Smooth muscle cell (in vitro differentiated cells): ENCODE measurements at regions not wholly inside any gene's neighbourhood (a gene's known extent, or its start where the extent isn't known, plus 50 kb on each side); places are given as distances from the start of the nearest gene placed in this dataset.

Source experiments
- DNase-seq: peaks from one replicate; lab custom pipeline; 2025; ENCODE audit not compliant: unreplicated experiment; lab: John Stamatoyannopoulos, UW
- H2AFZ ChIP-seq: fragments of 200-600 bp; sonication (generic); 2 replicates; pipeline ENCODE4 v1.6.0; 2016; ENCODE audit warnings: antibody characterized with exemption, low read depth, mild to moderate bottlenecking
- H3F3A ChIP-seq: fragments of 200-600 bp; sonication (generic); 2 replicates; pipeline ENCODE4 v1.6.0; 2017; ENCODE audit warnings: antibody characterized with exemption, low read depth
- H3K27ac ChIP-seq: fragments of 200-600 bp; sonication (generic); 2 replicates; pipeline ENCODE4 v1.5.1; 2016; ENCODE audit warnings: low read depth, mild to moderate bottlenecking
- H3K27me3 ChIP-seq: fragments of 200-600 bp; sonication (generic); 2 replicates; pipeline ENCODE4 v1.6.1; 2016; ENCODE audit warnings: low read depth, mild to moderate bottlenecking
- H3K36me3 ChIP-seq: fragments of 200-600 bp; sonication (generic); 2 replicates; pipeline ENCODE4 v1.5.1; 2016; ENCODE audit warnings: low read depth
- H3K4me1 ChIP-seq: fragments of 200-600 bp; sonication (generic); 2 replicates; pipeline ENCODE4 v1.5.1; 2016; ENCODE audit warnings: low read depth
- H3K4me2 ChIP-seq: fragments of 200-600 bp; sonication (generic); 2 replicates; pipeline ENCODE4 v1.6.0; 2016; ENCODE audit warnings: mild to moderate bottlenecking
- H3K4me3 ChIP-seq: fragments of 200-600 bp; sonication (generic); 2 replicates; pipeline ENCODE4 v1.5.1; 2016; ENCODE audit warnings: mild to moderate bottlenecking
- H3K79me2 ChIP-seq: fragments of 200-600 bp; sonication (generic); 2 replicates; pipeline ENCODE4 v1.6.0; 2016; ENCODE audit warnings: low read depth, mild to moderate bottlenecking
- H3K9ac ChIP-seq: fragments of 200-600 bp; sonication (generic); 2 replicates; pipeline ENCODE4 v1.6.0; 2016; ENCODE audit warnings: low read depth
- H3K9me3 ChIP-seq: fragments of 200-600 bp; sonication (generic); replicated peaks from 2 replicates; pipeline ENCODE4 v1.5.1; 2016; ENCODE audit warnings: low read depth
- H4K20me1 ChIP-seq: fragments of 200-600 bp; sonication (generic); 2 replicates; pipeline ENCODE4 v1.6.0; 2016; ENCODE audit warnings: low read depth
- CTCF ChIP-seq: fragments of 200-600 bp; sonication (generic); IDR thresholded peaks from 2 replicates; pipeline ENCODE4 v1.5.1; 2017; ENCODE audit warnings: borderline replicate concordance, mild to moderate bottlenecking, antibody characterized with exemption; ENCODE audit not compliant: insufficient read depth, poor library complexity, severe bottlenecking
- WGBS: methylation state at CpG from one replicate; pipeline ENCODE4 v1.1.7; 2016; ENCODE audit warnings: low lambda C conversion rate; 5-methylcytosine and 5-hydroxymethylcytosine counted together

- no peaks in the 10 kb centered on the region for H3K36me3 ChIP-seq
- H3K9me3 ChIP-seq, result no peaks in the 10 kb centered on the region
- H3K79me2 ChIP-seq, result no peaks in the 10 kb centered on the region
- no peaks in the 10 kb centered on the region for H4K20me1 ChIP-seq
- 97% methylated on average over 3 of the region's 3 CpGs for WGBS
- H3K27me3 ChIP-seq, result no peaks in the 10 kb centered on the region
- TF ChIP-seq CTCF, result no peak
- H3F3A ChIP-seq, result no peaks in the 10 kb centered on the region
- no peak overlapping the region for H2AFZ ChIP-seq
- DNase-seq, result no peak
- H3K4me2 ChIP-seq, result no peak overlapping the region
- no peaks in the 10 kb centered on the region for H3K4me1 ChIP-seq
- H3K27ac ChIP-seq, result no peak overlapping the region
- no peak overlapping the region for H3K9ac ChIP-seq
- no peak overlapping the region for H3K4me3 ChIP-seq
Observed at GRCh38 chr2:53227535-53227934, 540.1 kb upstream of the CHAC2 start.

- H3K27ac ChIP-seq, result no peak overlapping the region
- 94% methylated on average over 3 of the region's 3 CpGs for WGBS
- H3K4me1 ChIP-seq, result no peaks in the 10 kb centered on the region
- no peaks in the 10 kb centered on the region for H3F3A ChIP-seq
- no peak overlapping the region for H2AFZ ChIP-seq
- no peaks in the 10 kb centered on the region for H4K20me1 ChIP-seq
- no peak overlapping the region for H3K9ac ChIP-seq
- no peaks in the 10 kb centered on the region for H3K27me3 ChIP-seq
- no peaks in the 10 kb centered on the region for H3K36me3 ChIP-seq
- no peak overlapping the region for H3K4me2 ChIP-seq
- H3K9me3 ChIP-seq, result no peaks in the 10 kb centered on the region
- H3K79me2 ChIP-seq, result no peaks in the 10 kb centered on the region
- H3K4me3 ChIP-seq, result no peak overlapping the region
- no peak for DNase-seq
- TF ChIP-seq CTCF, result no peak
Observed at GRCh38 chr2:53220969-53221368, 546.6 kb upstream of the CHAC2 start.

GRCh38 chr2:53217250-53217649 lies 550.4 kb upstream of the CHAC2 start:
- no peaks in the 10 kb centered on the region for H3K79me2 ChIP-seq
- no peaks in the 10 kb centered on the region for H4K20me1 ChIP-seq
- no peaks in the 10 kb centered on the region for H3K27me3 ChIP-seq
- H3K9me3 ChIP-seq, result no peaks in the 10 kb centered on the region
- no peak overlapping the region for H3K4me2 ChIP-seq
- H2AFZ ChIP-seq, result no peak overlapping the region
- 96% methylated on average over 2 of the region's 2 CpGs for WGBS
- no peak overlapping the region for H3K4me3 ChIP-seq
- H3F3A ChIP-seq, result no peaks in the 10 kb centered on the region
- no peak overlapping the region for H3K27ac ChIP-seq
- no peak for DNase-seq
- TF ChIP-seq CTCF, result no peak
- H3K4me1 ChIP-seq, result no peaks in the 10 kb centered on the region
- no peak overlapping the region for H3K9ac ChIP-seq
- no peaks in the 10 kb centered on the region for H3K36me3 ChIP-seq

GRCh38 chr2:53216805-53217204 lies 550.8 kb upstream of the CHAC2 start:
- no peaks in the 10 kb centered on the region for H3K27me3 ChIP-seq
- H3K4me2 ChIP-seq, result no peak overlapping the region
- no peak overlapping the region for H3K27ac ChIP-seq
- H3K36me3 ChIP-seq, result no peaks in the 10 kb centered on the region
- no peak for DNase-seq
- no peaks in the 10 kb centered on the region for H3F3A ChIP-seq
- H3K79me2 ChIP-seq, result no peaks in the 10 kb centered on the region
- no peaks in the 10 kb centered on the region for H4K20me1 ChIP-seq
- H3K9ac ChIP-seq, result no peak overlapping the region
- no peaks in the 10 kb centered on the region for H3K4me1 ChIP-seq
- H2AFZ ChIP-seq, result no peak overlapping the region
- no peak overlapping the region for H3K4me3 ChIP-seq
- H3K9me3 ChIP-seq, result no peaks in the 10 kb centered on the region
- no peak for TF ChIP-seq CTCF
